Peyer's patch (tissue), 4 donors: ENCODE measurements at regions not wholly inside any gene's neighbourhood (a gene's known extent, or its start where the extent isn't known, plus 50 kb on each side); places are given as distances from the start of the nearest gene placed in this dataset.

Experiments
- POLR2A ChIP-seq, 2 donors: fragments of 450-650 bp; IDR thresholded peaks; one replicate each; pipeline ENCODE4 v1.5.1; 2017; ENCODE audit warnings: antibody characterized with exemption in 2 of 2, mild to moderate bottlenecking in 2 of 2, moderate library complexity in 2 of 2
- TF ChIP-seq, protein P1 (sequence below), 6 experiments: fragments of 450-650 bp in 4 of 6; fragments of 200-600 bp in 2 of 6; sonication (generic) in 1 of 6; IDR thresholded peaks; one replicate each; pipeline ENCODE4 v1.5.1; 2017 to 2019; ENCODE audit warnings: antibody characterized with exemption in 6 of 6, mild to moderate bottlenecking in 3 of 6, moderate library complexity in 1 of 6

- no peak for TF ChIP-seq POLR2A (IDR thresholded peaks at IDR 0.05)
- TF ChIP-seq, protein P1, sequence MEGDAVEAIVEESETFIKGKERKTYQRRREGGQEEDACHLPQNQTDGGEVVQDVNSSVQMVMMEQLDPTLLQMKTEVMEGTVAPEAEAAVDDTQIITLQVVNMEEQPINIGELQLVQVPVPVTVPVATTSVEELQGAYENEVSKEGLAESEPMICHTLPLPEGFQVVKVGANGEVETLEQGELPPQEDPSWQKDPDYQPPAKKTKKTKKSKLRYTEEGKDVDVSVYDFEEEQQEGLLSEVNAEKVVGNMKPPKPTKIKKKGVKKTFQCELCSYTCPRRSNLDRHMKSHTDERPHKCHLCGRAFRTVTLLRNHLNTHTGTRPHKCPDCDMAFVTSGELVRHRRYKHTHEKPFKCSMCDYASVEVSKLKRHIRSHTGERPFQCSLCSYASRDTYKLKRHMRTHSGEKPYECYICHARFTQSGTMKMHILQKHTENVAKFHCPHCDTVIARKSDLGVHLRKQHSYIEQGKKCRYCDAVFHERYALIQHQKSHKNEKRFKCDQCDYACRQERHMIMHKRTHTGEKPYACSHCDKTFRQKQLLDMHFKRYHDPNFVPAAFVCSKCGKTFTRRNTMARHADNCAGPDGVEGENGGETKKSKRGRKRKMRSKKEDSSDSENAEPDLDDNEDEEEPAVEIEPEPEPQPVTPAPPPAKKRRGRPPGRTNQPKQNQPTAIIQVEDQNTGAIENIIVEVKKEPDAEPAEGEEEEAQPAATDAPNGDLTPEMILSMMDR (IDR thresholded peaks at IDR 0.05), result no peak
These were observed 86.0 kb upstream of the PGRMC2 start for GRCh38 chr4:128373628-128374027.
